Mesenchymal stem cell (in vitro differentiated cells and primary cell): ENCODE measurements at regions not wholly inside any gene's neighbourhood (a gene's known extent, or its start where the extent isn't known, plus 50 kb on each side); places are given as distances from the start of the nearest gene placed in this dataset.

Experiments used
- DNase-seq: peaks from one replicate; pipeline ENCODE4 v3.0.0-alpha.2; 2013
- H2AFZ ChIP-seq: one replicate; pipeline ENCODE4 v1.6.1; 2013; ENCODE audit warnings: low read depth, mild to moderate bottlenecking, control low read depth, inconsistent platforms, low read length, moderate library complexity
- H2AK5ac ChIP-seq: 2 replicates; pipeline ENCODE4 v1.6.1; 2013; ENCODE audit warnings: low read length, moderate library complexity, mild to moderate bottlenecking, inconsistent platforms; ENCODE audit not compliant: severe bottlenecking
- H2BK120ac ChIP-seq: one replicate; pipeline ENCODE4 v1.6.1; 2013; ENCODE audit warnings: low read depth, mild to moderate bottlenecking, inconsistent platforms, low read length, moderate library complexity
- H2BK12ac ChIP-seq, 2 experiments: one replicate each; pipeline ENCODE4 v1.6.1; 2013; ENCODE audit warnings: inconsistent platforms in 2 of 2, low read length in 2 of 2, mild to moderate bottlenecking in 2 of 2, moderate library complexity in 2 of 2, control low read depth in 1 of 2
- H2BK15ac ChIP-seq: one replicate; pipeline ENCODE4 v1.6.1; 2013; ENCODE audit warnings: mild to moderate bottlenecking, low read depth, inconsistent platforms; ENCODE audit not compliant: poor library complexity, severe bottlenecking
- H2BK5ac ChIP-seq: 2 replicates; pipeline ENCODE4 v1.6.1; 2013; ENCODE audit warnings: low read depth, mild to moderate bottlenecking, low read length, control low read depth, inconsistent platforms; ENCODE audit not compliant: poor library complexity, severe bottlenecking
- H3K14ac ChIP-seq, 2 experiments: one replicate each; pipeline ENCODE4 v1.6.1; 2013; ENCODE audit warnings: inconsistent platforms in 2 of 2, low read length in 2 of 2, control low read depth in 1 of 2, mild to moderate bottlenecking in 1 of 2, moderate library complexity in 1 of 2
- H3K18ac ChIP-seq, 2 experiments: one replicate each; pipeline ENCODE4 v1.6.1; 2013; ENCODE audit warnings: inconsistent platforms in 2 of 2, low read length in 2 of 2, control low read depth in 1 of 2, low read depth in 1 of 2, mild to moderate bottlenecking in 1 of 2
- H3K23ac ChIP-seq, 2 experiments: one replicate each; pipeline ENCODE4 v1.6.1; 2013; ENCODE audit warnings: inconsistent platforms in 2 of 2, low read length in 2 of 2, mild to moderate bottlenecking in 2 of 2, moderate library complexity in 2 of 2, control low read depth in 1 of 2
- H3K27ac ChIP-seq: 2 replicates; pipeline ENCODE4 v1.5.1; 2013; ENCODE audit warnings: mild to moderate bottlenecking, moderate library complexity, low read length, control low read depth, inconsistent platforms; ENCODE audit not compliant: poor library complexity, severe bottlenecking
- H3K27me3 ChIP-seq, 2 experiments: 2 replicates each; pipeline versions ENCODE4 v1.6.1 to v1.7.0; 2013; ENCODE audit warnings: low read length in 2 of 2, mild to moderate bottlenecking in 2 of 2, moderate library complexity in 2 of 2, control low read depth in 1 of 2, inconsistent platforms in 1 of 2; ENCODE audit not compliant: control insufficient read depth in 1 of 2, insufficient read depth in 1 of 2
- H3K36me3 ChIP-seq, 2 experiments: 2 replicates each; pipeline versions ENCODE4 v1.6.1 to v1.7.0; 2013; ENCODE audit warnings: low read length in 2 of 2, control low read depth in 1 of 2, inconsistent platforms in 1 of 2, low read depth in 1 of 2, mild to moderate bottlenecking in 1 of 2; ENCODE audit not compliant: insufficient read depth in 2 of 2, control insufficient read depth in 1 of 2
- H3K4ac ChIP-seq, 2 experiments: one replicate each; pipeline ENCODE4 v1.6.1; 2013; ENCODE audit warnings: inconsistent platforms in 2 of 2, low read length in 2 of 2, mild to moderate bottlenecking in 2 of 2, moderate library complexity in 2 of 2, control low read depth in 1 of 2, low read depth in 1 of 2
- H3K4me1 ChIP-seq: 2 replicates; pipeline ENCODE4 v1.6.1; 2013; ENCODE audit warnings: low read depth, low read length, control low read depth; ENCODE audit not compliant: control insufficient read depth, insufficient read depth
- H3K4me2 ChIP-seq: 2 replicates; pipeline ENCODE4 v1.6.1; 2013; ENCODE audit warnings: low read length, mild to moderate bottlenecking, inconsistent platforms; ENCODE audit not compliant: poor library complexity, severe bottlenecking
- H3K4me3 ChIP-seq, 2 experiments: 2 replicates each; pipeline versions ENCODE4 v1.5.1 to v1.7.0; 2013; ENCODE audit warnings: low read length in 2 of 2, mild to moderate bottlenecking in 2 of 2, control low read depth in 1 of 2, low read depth in 1 of 2; ENCODE audit not compliant: insufficient read depth in 1 of 2
- H3K79me1 ChIP-seq: replicated peaks from 2 replicates; pipeline ENCODE4 v1.6.1; 2013; ENCODE audit warnings: mild to moderate bottlenecking, control low read depth, low read length, inconsistent platforms; ENCODE audit not compliant: poor library complexity, severe bottlenecking
- H3K9ac ChIP-seq: 2 replicates; pipeline ENCODE4 v1.7.0; 2013; ENCODE audit warnings: mild to moderate bottlenecking, low read length, moderate library complexity
- H3K9me3 ChIP-seq: 2 replicates; pipeline ENCODE4 v1.7.0; 2013; ENCODE audit warnings: mild to moderate bottlenecking, low read length; ENCODE audit not compliant: control insufficient read depth
- H4K8ac ChIP-seq: one replicate; pipeline ENCODE4 v1.6.1; 2013; ENCODE audit warnings: inconsistent platforms, mild to moderate bottlenecking, low read length, moderate library complexity
- H4K91ac ChIP-seq: one replicate; pipeline ENCODE4 v1.6.1; 2013; ENCODE audit warnings: mild to moderate bottlenecking, low read length, inconsistent platforms
- WGBS: methylation state at CpG from one replicate; pipeline ENCODE4 v1.1.7; 2013; ENCODE audit warnings: mixed read lengths; 5-methylcytosine and 5-hydroxymethylcytosine counted together

- WGBS, result 17% methylated on average over 5 of the region's 5 CpGs
- no peak overlapping the region for H3K27ac ChIP-seq
- peaks cover 17% of the 10 kb centered on the region for H3K4me1 ChIP-seq
- H4K91ac ChIP-seq, result peak overlapping the region; percentile 95
- no peak overlapping the region for H4K8ac ChIP-seq
- no peak overlapping the region for H2AFZ ChIP-seq
- no peaks in the 10 kb centered on the region for H3K27me3 ChIP-seq
- peak overlapping the region; percentile 20 for H3K9ac ChIP-seq
- H2BK5ac ChIP-seq, result peak overlapping the region; percentile 35
- peak overlapping the region in 1 of 2 experiments; percentile 87 for H3K18ac ChIP-seq
- no peaks in the 10 kb centered on the region for H3K9me3 ChIP-seq
- no peaks in the 10 kb centered on the region for H3K36me3 ChIP-seq
- peak overlapping the region; percentile 18 to 29 for H2BK12ac ChIP-seq
- no peak overlapping the region for H3K23ac ChIP-seq
- H3K79me1 ChIP-seq, result no peaks in the 10 kb centered on the region
- H3K14ac ChIP-seq, result no peak overlapping the region
- H2BK15ac ChIP-seq, result peak overlapping the region; percentile 77
- peak overlapping the region; percentile 52 for H2BK120ac ChIP-seq
- no peak overlapping the region for H3K4me3 ChIP-seq
- peak overlapping the region; percentile 3 for H2AK5ac ChIP-seq
- no peak overlapping the region for H3K4me2 ChIP-seq
- H3K4ac ChIP-seq, result peak overlapping the region; percentile 12 to 13
- DNase-seq, result peak; percentile 63
Observed at GRCh38 chr14:65237023-65237814, 134.9 kb upstream of the MAX start.

- H2AK5ac ChIP-seq, result peak overlapping the region; percentile 62
- H3K4me2 ChIP-seq, result no peak overlapping the region
- 82% methylated on average over 6 of the region's 6 CpGs for WGBS
- H4K8ac ChIP-seq, result peak overlapping the region; percentile 86
- peak overlapping the region; percentile 83 for H3K4ac ChIP-seq
- H2AFZ ChIP-seq, result no peak overlapping the region
- H3K23ac ChIP-seq, result no peak overlapping the region
- H4K91ac ChIP-seq, result peak overlapping the region; percentile 95
- peak overlapping the region; percentile 37 for H2BK120ac ChIP-seq
- no peak overlapping the region for H2BK5ac ChIP-seq
- no peak overlapping the region for H3K4me3 ChIP-seq
- H3K4me1 ChIP-seq, result peaks cover 17% of the 10 kb centered on the region
- H3K14ac ChIP-seq, result no peak overlapping the region
- no peaks in the 10 kb centered on the region for H3K79me1 ChIP-seq
- peak overlapping the region; percentile 87 to 90 for H3K18ac ChIP-seq
- no peak overlapping the region for H3K9ac ChIP-seq
- no peaks in the 10 kb centered on the region for H3K36me3 ChIP-seq
- peak; percentile 39 for DNase-seq
- no peak overlapping the region for H2BK15ac ChIP-seq
- no peaks in the 10 kb centered on the region for H3K9me3 ChIP-seq
- H3K27me3 ChIP-seq, result no peaks in the 10 kb centered on the region
- peak overlapping the region; percentile 30 for H3K27ac ChIP-seq
- H2BK12ac ChIP-seq, result peak overlapping the region; percentile 84 to 91
Observed at GRCh38 chr14:65237941-65238340, 135.6 kb upstream of the MAX start.

- Histone ChIP-seq H2BK120ac (peak overlapping the region; percentile 45), H3K36me3 (no peaks in the 10 kb centered on the region), H3K4me2 (no peak overlapping the region), H3K79me1 (no peaks in the 10 kb centered on the region), H3K4ac (peak overlapping the region in 1 of 2 experiments; percentile 73), H3K27ac (peak overlapping the region; percentile 82), H3K4me3 (peak overlapping the region in 1 of 2 experiments; percentile 13), H3K14ac (no peak overlapping the region), H2AFZ (no peak overlapping the region), H2BK12ac (peak overlapping the region in 1 of 2 experiments; percentile 79), H4K8ac (no peak overlapping the region), H3K9me3 (no peaks in the 10 kb centered on the region), H3K18ac (peak overlapping the region in 1 of 2 experiments; percentile 60), H3K23ac (no peak overlapping the region), H3K9ac (peak overlapping the region; percentile 71), H2BK5ac (peak overlapping the region; percentile 54), H4K91ac (peak overlapping the region; percentile 70), H3K4me1 (peaks cover 17% of the 10 kb centered on the region), H3K27me3 (no peaks in the 10 kb centered on the region), H2BK15ac (no peak overlapping the region), H2AK5ac (no peak overlapping the region)
- peak; percentile 81 for DNase-seq
- 30% methylated on average over 6 of the region's 6 CpGs for WGBS
Observed at GRCh38 chr14:65238456-65238855, 136.1 kb upstream of the MAX start.

GRCh38 chr14:65239143-65239937, 137.0 kb upstream of the MAX start:
- Histone ChIP-seq H3K4ac (no peak overlapping the region), H3K9ac (peak overlapping the region; percentile 71)
- peak; percentile 96 for DNase-seq

More at GRCh38 chr14:65239143-65239937, 137.0 kb upstream of the MAX start:
- H3K4me3 ChIP-seq, result no peak overlapping the region
- peak overlapping the region; percentile 22 for H2BK120ac ChIP-seq
- peak overlapping the region; percentile 62 for H4K91ac ChIP-seq
- no peak overlapping the region for H2BK5ac ChIP-seq
- 34% methylated on average over 10 of the region's 10 CpGs for WGBS
- peak overlapping the region; percentile 2 for H2BK15ac ChIP-seq
- peak overlapping the region; percentile 74 to 92 for H3K18ac ChIP-seq
- peaks cover 20% of the 10 kb centered on the region for H3K4me1 ChIP-seq
- H3K27ac ChIP-seq, result peak overlapping the region; percentile 82
- peak overlapping the region; percentile 5 for H2AK5ac ChIP-seq
- no peak overlapping the region for H2AFZ ChIP-seq
- no peaks in the 10 kb centered on the region for H3K36me3 ChIP-seq
- H2BK12ac ChIP-seq, result peak overlapping the region; percentile 24 to 41
- no peaks in the 10 kb centered on the region for H3K79me1 ChIP-seq
- no peak overlapping the region for H3K14ac ChIP-seq
- H3K23ac ChIP-seq, result no peak overlapping the region
- H3K27me3 ChIP-seq, result no peaks in the 10 kb centered on the region
- no peaks in the 10 kb centered on the region for H3K9me3 ChIP-seq
- peak overlapping the region; percentile 85 for H4K8ac ChIP-seq
- H3K4me2 ChIP-seq, result no peak overlapping the region
